SK-N-SH (cell line): ENCODE measurements at regions not wholly inside any gene's neighbourhood (a gene's known extent, or its start where the extent isn't known, plus 50 kb on each side); places are given as distances from the start of the nearest gene placed in this dataset.

Experiments
- EP300 ChIP-seq, 2 experiments: IDR thresholded peaks; 2 replicates each; pipeline versions ENCODE4 v1.4.0 to v1.6.1; 2012; ENCODE audit warnings: borderline replicate concordance in 1 of 2, low read depth in 1 of 2, low read length in 1 of 2
- POLR2AphosphoS5 ChIP-seq: IDR thresholded peaks from 2 replicates; pipeline ENCODE4 v1.6.1; 2012; ENCODE audit warnings: low read depth, low read length
- RFX5 ChIP-seq: IDR thresholded peaks from 2 replicates; pipeline ENCODE4 v1.6.1; 2012; ENCODE audit warnings: mild to moderate bottlenecking, improper control_type of control experiment, low read length

DNA sequence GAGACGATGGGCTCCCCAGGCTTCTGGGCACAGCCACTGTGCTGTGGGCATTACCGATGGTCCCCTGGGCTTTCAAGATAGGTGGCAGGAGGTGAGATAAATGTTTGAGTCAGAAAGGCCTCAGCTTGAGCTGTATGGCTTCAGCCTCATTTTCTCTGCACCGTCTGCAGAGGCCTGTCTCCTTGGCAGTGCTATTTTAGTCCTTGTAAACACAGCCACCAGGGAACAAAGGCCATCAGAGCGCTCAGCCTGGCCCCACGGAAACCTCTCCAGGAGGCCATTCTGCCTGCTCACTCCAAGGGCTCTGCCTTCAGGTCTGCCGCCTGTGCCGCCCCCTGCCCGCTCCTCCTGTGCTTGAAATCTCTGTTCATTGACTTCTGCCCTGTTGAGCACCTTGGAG lies 1424.9 kb downstream of the TBC1D22A start:
- no peak for TF ChIP-seq RFX5
- no peak for TF ChIP-seq EP300 (IDR thresholded peaks at IDR 0.05; ENCODE audit: borderline replicate concordance in 1 of 2, low read depth in 1 of 2, low read length in 1 of 2)
- no peak for TF ChIP-seq POLR2AphosphoS5
